Keratinocyte (primary cell): ENCODE measurements at regions not wholly inside any gene's neighbourhood (a gene's known extent, or its start where the extent isn't known, plus 50 kb on each side); places are given as distances from the start of the nearest gene placed in this dataset.

Source experiments
- DNase-seq: peaks from one replicate; pipeline ENCODE4 v3.0.0-alpha.2; 2011; ENCODE audit warnings: low read depth, missing footprints, low spot score
- FAIRE-seq: peaks from 2 replicates; lab custom pipeline; 2011; peaks lifted over from hg19 to GRCh38; lab: Jason Lieb, UNC
- H2AFZ ChIP-seq: 2 replicates; pipeline ENCODE4 v1.6.0; 2012; ENCODE audit warnings: low read length, control low read depth, inconsistent platforms; ENCODE audit not compliant: control insufficient read depth
- H3K27ac ChIP-seq: 2 replicates; pipeline ENCODE4 v1.5.1; 2011; ENCODE audit warnings: low read length; ENCODE audit not compliant: control insufficient read depth, insufficient read depth
- H3K27me3 ChIP-seq: 3 replicates; pipeline ENCODE4 v1.6.0; 2011; ENCODE audit warnings: low read length; ENCODE audit not compliant: control insufficient read depth, insufficient read depth; ENCODE audit errors: extremely low read depth
- H3K36me3 ChIP-seq, 2 experiments: 2 replicates in 1 of 2; 3 replicates in 1 of 2; pipeline ENCODE4 v1.5.1; 2011; ENCODE audit warnings: low read length in 2 of 2, mild to moderate bottlenecking in 1 of 2; ENCODE audit not compliant: control insufficient read depth in 2 of 2, insufficient read depth in 2 of 2; ENCODE audit errors: extremely low read depth in 1 of 2
- H3K4me1 ChIP-seq: 3 replicates; pipeline ENCODE4 v1.5.1; 2011; ENCODE audit warnings: low read length; ENCODE audit not compliant: control insufficient read depth, insufficient read depth; ENCODE audit errors: extremely low read depth
- H3K4me2 ChIP-seq: 3 replicates; pipeline ENCODE4 v1.6.0; 2011; ENCODE audit warnings: low read depth, low read length; ENCODE audit not compliant: control insufficient read depth, insufficient read depth; ENCODE audit errors: extremely low read depth
- H3K4me3 ChIP-seq, 3 experiments: fragments of 200-600 bp in 1 of 3; sonication (generic) in 1 of 3; 2 replicates in 2 of 3; 3 replicates in 1 of 3; pipeline ENCODE4 v1.5.1; 2011 to 2016; ENCODE audit warnings: low read length in 3 of 3, mild to moderate bottlenecking in 3 of 3, control low read depth in 2 of 3, inconsistent platforms in 1 of 3, low read depth in 1 of 3, mixed read lengths in 1 of 3, mixed run types in 1 of 3, moderate library complexity in 1 of 3; ENCODE audit not compliant: control insufficient read depth in 2 of 3, insufficient read depth in 2 of 3; ENCODE audit errors: extremely low read depth in 1 of 3
- H3K79me2 ChIP-seq: 2 replicates; pipeline ENCODE4 v1.6.0; 2012; ENCODE audit warnings: low read length; ENCODE audit not compliant: control insufficient read depth, insufficient read depth
- H3K9ac ChIP-seq: 3 replicates; pipeline ENCODE4 v1.6.0; 2011; ENCODE audit warnings: low read length; ENCODE audit not compliant: control insufficient read depth, insufficient read depth; ENCODE audit errors: extremely low read depth
- H3K9me1 ChIP-seq: 3 replicates; pipeline ENCODE4 v1.6.0; 2011; ENCODE audit warnings: low read length; ENCODE audit not compliant: control insufficient read depth, insufficient read depth; ENCODE audit errors: extremely low read depth
- H3K9me3 ChIP-seq: 2 replicates; pipeline ENCODE4 v1.5.1; 2012; ENCODE audit warnings: low read depth, low read length; ENCODE audit not compliant: control insufficient read depth
- H4K20me1 ChIP-seq: 3 replicates; pipeline ENCODE4 v1.6.0; 2011; ENCODE audit warnings: low read length; ENCODE audit not compliant: control insufficient read depth, insufficient read depth; ENCODE audit errors: extremely low read depth
- CTCF ChIP-seq, 3 experiments: IDR thresholded peaks in 1 of 3; conservative IDR thresholded peaks in 1 of 3; optimal IDR thresholded peaks in 1 of 3; 2 replicates in 2 of 3; 3 replicates in 1 of 3; pipeline versions ENCODE3 to v1.5.1; 2011; ENCODE audit warnings: low read length in 3 of 3, mild to moderate bottlenecking in 3 of 3, moderate library complexity in 2 of 3, control low read depth in 1 of 3, inconsistent platforms in 1 of 3; ENCODE audit not compliant: insufficient read depth in 2 of 3; ENCODE audit errors: extremely low read depth in 1 of 3
- EZH2 ChIP-seq: IDR thresholded peaks from one replicate; pipeline ENCODE4 v1.6.1; 2012; ENCODE audit warnings: inconsistent platforms, mild to moderate bottlenecking, low read length, moderate library complexity
- dilution Hi-C: fragments of 300-500 bp; cut with MboI; formaldehyde crosslinking; loops from one replicate; pipeline ENCODE4 v1.7.0; 2020; ENCODE audit warnings: low sequenced_read_pairs; ENCODE audit not compliant: extremely low pct_ligation_motif_present

GRCh38 chr13:58991826-58992477 is 1171.8 kb downstream of the DIAPH3 start:
- dilution Hi-C loops = no loop called here
- H3K4me2 ChIP-seq = peak overlapping the region; percentile 32
- H3K9ac ChIP-seq = no peak overlapping the region
- no peaks in the 10 kb centered on the region for H3K9me1 ChIP-seq
- FAIRE-seq (no peak), DNase-seq (no peak)
- H3K27ac ChIP-seq = no peak overlapping the region
- peak overlapping the region; percentile 74 for H2AFZ ChIP-seq
- no peaks in the 10 kb centered on the region for H3K79me2 ChIP-seq
- no peaks in the 10 kb centered on the region for H3K27me3 ChIP-seq
- H3K36me3 ChIP-seq = no peaks in the 10 kb centered on the region
- H4K20me1 ChIP-seq = no peaks in the 10 kb centered on the region
- no peaks in the 10 kb centered on the region for H3K4me1 ChIP-seq
- peak overlapping the region in 1 of 3 experiments; percentile 35 for H3K4me3 ChIP-seq
- no peak for TF ChIP-seq CTCF (optimal IDR thresholded peaks at IDR 0.05 in 1 of 3, IDR thresholded peaks at IDR 0.05 in 1 of 3, conservative IDR thresholded peaks at IDR 0.05 in 1 of 3; ENCODE audit: extremely low read depth in 1 of 3, insufficient read depth in 2 of 3, low read length in 3 of 3)
- no peaks in the 10 kb centered on the region for H3K9me3 ChIP-seq

GRCh38 chr13:58992478-58993042 is 1171.2 kb downstream of the DIAPH3 start:
- H3K4me3 ChIP-seq = peak overlapping the region in 1 of 3 experiments; percentile 35
- H3K36me3 ChIP-seq = no peaks in the 10 kb centered on the region
- peak overlapping the region; percentile 40 for H3K27ac ChIP-seq
- no peaks in the 10 kb centered on the region for H3K4me1 ChIP-seq
- H3K9me1 ChIP-seq = no peaks in the 10 kb centered on the region
- H3K27me3 ChIP-seq = no peaks in the 10 kb centered on the region
- no peak overlapping the region for H3K9ac ChIP-seq
- no peaks in the 10 kb centered on the region for H3K79me2 ChIP-seq
- H2AFZ ChIP-seq = peak overlapping the region; percentile 74
- TF ChIP-seq CTCF (optimal IDR thresholded peaks at IDR 0.05 in 1 of 3, IDR thresholded peaks at IDR 0.05 in 1 of 3, conservative IDR thresholded peaks at IDR 0.05 in 1 of 3; ENCODE audit: extremely low read depth in 1 of 3, insufficient read depth in 2 of 3, low read length in 3 of 3) (no peak), EZH2 (no peak)
- no peaks in the 10 kb centered on the region for H3K9me3 ChIP-seq
- DNase-seq (no peak), FAIRE-seq (no peak)
- H3K4me2 ChIP-seq = peak overlapping the region; percentile 32
- no peaks in the 10 kb centered on the region for H4K20me1 ChIP-seq
- dilution Hi-C loops = no loop called here
